Mesothelial cell of epicardium (in vitro differentiated cells): ENCODE measurements at regions not wholly inside any gene's neighbourhood (a gene's known extent, or its start where the extent isn't known, plus 50 kb on each side); places are given as distances from the start of the nearest gene placed in this dataset.

Source experiments
- DNase-seq, 2 experiments: peaks; one replicate each; pipeline ENCODE4 v3.0.0; 2021; ENCODE audit warnings: low spot score in 2 of 2; ENCODE audit not compliant: unreplicated experiment in 2 of 2
- H3K27ac Mint-ChIP-seq: 2 replicates; pipeline ENCODE4 v1.8.0; 2021; ENCODE audit warnings: mixed read lengths
- H3K27me3 Mint-ChIP-seq: 2 replicates; pipeline ENCODE4 v1.8.0; 2021; ENCODE audit warnings: low read depth, mixed read lengths
- H3K36me3 Mint-ChIP-seq: 2 replicates; pipeline ENCODE4 v1.8.0; 2021; ENCODE audit warnings: mixed read lengths
- H3K4me1 Mint-ChIP-seq: 2 replicates; pipeline ENCODE4 v1.8.0; 2021; ENCODE audit warnings: mixed read lengths
- H3K4me3 Mint-ChIP-seq: 2 replicates; pipeline ENCODE4 v1.8.0; 2021; ENCODE audit warnings: mild to moderate bottlenecking, moderate library complexity, mixed read lengths
- H3K9me3 Mint-ChIP-seq: 2 replicates; pipeline ENCODE4 v1.8.0; 2021; ENCODE audit warnings: mixed read lengths
- TF ChIP-seq, protein P1 (sequence below): fragments of 200-600 bp; sonication (generic); IDR thresholded peaks from one replicate; pipeline ENCODE4 v1.5.0; 2021; ENCODE audit warnings: antibody characterized with exemption; ENCODE audit not compliant: unreplicated experiment

DNA sequence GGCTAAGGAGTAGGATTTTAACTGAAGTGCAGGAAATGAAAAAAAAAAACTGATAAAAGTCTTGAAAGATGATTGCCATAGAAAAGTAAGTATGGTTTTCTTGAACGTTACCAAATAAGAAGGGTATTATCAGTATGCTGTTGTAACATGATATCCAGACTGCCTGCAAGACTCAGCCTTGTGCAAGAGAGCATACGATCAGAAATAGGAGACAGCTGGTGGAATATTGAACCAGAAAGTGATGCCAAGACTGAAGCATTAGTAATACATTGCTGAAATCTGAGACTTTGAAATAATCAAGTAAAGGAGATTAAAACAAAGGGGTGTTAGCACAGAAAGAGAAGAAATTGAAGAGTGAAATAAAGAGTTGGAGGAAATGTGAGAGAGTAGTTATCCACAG, 452.7 kb upstream of the CNTN5 start:
- Mint-ChIP-seq H3K4me3 (no peak overlapping the region), H3K9me3 (no peaks in the 10 kb centered on the region), H3K27me3 (no peaks in the 10 kb centered on the region), H3K27ac (no peak overlapping the region), H3K4me1 (peaks cover 3% of the 10 kb centered on the region), H3K36me3 (no peaks in the 10 kb centered on the region)
- TF ChIP-seq, protein P1, sequence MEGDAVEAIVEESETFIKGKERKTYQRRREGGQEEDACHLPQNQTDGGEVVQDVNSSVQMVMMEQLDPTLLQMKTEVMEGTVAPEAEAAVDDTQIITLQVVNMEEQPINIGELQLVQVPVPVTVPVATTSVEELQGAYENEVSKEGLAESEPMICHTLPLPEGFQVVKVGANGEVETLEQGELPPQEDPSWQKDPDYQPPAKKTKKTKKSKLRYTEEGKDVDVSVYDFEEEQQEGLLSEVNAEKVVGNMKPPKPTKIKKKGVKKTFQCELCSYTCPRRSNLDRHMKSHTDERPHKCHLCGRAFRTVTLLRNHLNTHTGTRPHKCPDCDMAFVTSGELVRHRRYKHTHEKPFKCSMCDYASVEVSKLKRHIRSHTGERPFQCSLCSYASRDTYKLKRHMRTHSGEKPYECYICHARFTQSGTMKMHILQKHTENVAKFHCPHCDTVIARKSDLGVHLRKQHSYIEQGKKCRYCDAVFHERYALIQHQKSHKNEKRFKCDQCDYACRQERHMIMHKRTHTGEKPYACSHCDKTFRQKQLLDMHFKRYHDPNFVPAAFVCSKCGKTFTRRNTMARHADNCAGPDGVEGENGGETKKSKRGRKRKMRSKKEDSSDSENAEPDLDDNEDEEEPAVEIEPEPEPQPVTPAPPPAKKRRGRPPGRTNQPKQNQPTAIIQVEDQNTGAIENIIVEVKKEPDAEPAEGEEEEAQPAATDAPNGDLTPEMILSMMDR = no peak
- DNase-seq = no peak

DNA sequence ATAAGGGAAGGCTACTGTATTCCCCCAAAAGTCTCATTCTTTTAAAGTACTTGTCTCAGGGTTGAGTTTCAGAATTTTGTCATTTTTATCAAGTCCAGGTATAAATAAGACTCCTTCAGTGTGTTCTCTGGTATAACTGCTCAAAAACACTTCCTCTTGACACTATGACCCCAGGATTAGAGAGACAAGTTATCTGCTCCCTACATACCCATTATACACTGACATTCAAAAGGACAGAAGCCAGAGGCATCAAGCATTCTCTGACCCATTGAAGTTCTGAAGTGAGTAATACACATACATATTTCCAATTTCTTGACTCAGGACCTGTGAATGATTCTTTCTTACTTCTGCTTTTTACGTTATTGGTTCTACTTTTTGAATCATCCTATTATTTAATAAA, 447.8 kb upstream of the CNTN5 start:
- H3K27me3 Mint-ChIP-seq = no peaks in the 10 kb centered on the region
- peaks cover 11% of the 10 kb centered on the region for H3K4me1 Mint-ChIP-seq
- H3K27ac Mint-ChIP-seq = no peak overlapping the region
- H3K4me3 Mint-ChIP-seq = no peak overlapping the region
- no peak for DNase-seq
- TF ChIP-seq, protein P1 = no peak
- no peaks in the 10 kb centered on the region for H3K36me3 Mint-ChIP-seq
- no peaks in the 10 kb centered on the region for H3K9me3 Mint-ChIP-seq

DNA sequence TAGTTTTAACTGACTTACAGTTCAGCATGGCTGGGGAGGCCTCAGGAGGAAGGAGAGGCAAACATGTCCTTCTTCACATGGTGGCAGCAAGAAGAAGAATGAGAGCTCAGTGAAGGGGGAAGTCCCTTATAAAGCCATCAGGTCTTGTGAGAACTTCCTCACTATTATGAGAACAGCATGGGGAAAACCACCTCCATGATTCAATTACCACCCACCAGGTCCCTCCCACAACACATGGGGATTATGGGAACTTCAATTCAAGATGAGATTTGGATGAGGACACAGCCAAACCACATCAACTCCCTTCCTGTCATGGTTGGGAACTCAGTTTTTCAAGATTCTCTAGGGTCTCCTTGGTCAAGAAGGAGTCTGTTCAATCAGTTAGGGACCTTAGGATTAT, 432.9 kb upstream of the CNTN5 start:
- no peaks in the 10 kb centered on the region for H3K36me3 Mint-ChIP-seq
- no peak overlapping the region for H3K27ac Mint-ChIP-seq
- no peaks in the 10 kb centered on the region for H3K9me3 Mint-ChIP-seq
- H3K27me3 Mint-ChIP-seq = no peaks in the 10 kb centered on the region
- no peaks in the 10 kb centered on the region for H3K4me1 Mint-ChIP-seq
- no peak for DNase-seq
- TF ChIP-seq, protein P1 = no peak
- no peak overlapping the region for H3K4me3 Mint-ChIP-seq

DNA sequence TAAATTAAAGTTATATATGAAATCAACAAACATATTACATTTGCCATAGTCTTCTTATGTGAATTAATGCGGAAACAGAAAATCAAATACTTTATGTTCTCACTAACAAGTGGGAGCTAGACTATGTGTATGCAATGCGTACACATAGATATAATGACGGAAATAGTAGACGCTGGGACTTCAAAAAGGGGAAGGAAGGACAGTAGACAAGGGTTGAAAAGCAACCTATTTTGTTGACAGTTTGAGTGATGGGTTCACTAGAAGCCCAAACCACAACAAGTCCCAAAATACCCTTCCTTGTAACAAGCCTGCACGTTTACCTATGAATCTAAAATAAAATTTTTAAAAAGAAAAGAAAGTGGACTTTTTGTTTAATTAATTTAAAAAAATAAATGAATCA, 430.8 kb upstream of the CNTN5 start:
- H3K4me1 Mint-ChIP-seq = no peaks in the 10 kb centered on the region
- no peak for DNase-seq
- H3K27ac Mint-ChIP-seq = no peak overlapping the region
- no peaks in the 10 kb centered on the region for H3K27me3 Mint-ChIP-seq
- H3K9me3 Mint-ChIP-seq = peaks cover 13% of the 10 kb centered on the region
- TF ChIP-seq, protein P1 = no peak
- no peak overlapping the region for H3K4me3 Mint-ChIP-seq
- no peaks in the 10 kb centered on the region for H3K36me3 Mint-ChIP-seq

DNA sequence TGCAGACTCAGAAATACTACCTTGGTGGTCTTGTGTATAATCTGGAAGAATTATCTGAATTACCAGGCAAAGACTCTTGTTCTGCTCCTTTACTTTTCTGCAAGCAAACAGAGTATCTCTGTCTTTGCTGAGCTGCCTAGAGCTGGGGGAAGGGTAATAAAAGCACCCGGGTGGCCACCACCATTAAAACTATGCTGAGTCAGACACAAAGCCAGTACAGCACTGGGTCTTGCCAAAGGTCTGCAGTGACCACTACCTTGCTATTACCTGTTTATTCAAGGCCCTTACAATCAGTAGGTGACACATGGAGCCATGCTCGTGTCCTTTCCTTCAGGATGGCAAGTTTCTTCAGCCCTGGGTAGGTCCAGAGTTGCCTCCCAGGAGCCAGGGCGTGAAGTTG, 420.6 kb upstream of the CNTN5 start:
- Mint-ChIP-seq H3K27me3 (no peaks in the 10 kb centered on the region), H3K4me1 (no peaks in the 10 kb centered on the region), H3K9me3 (peaks cover 9% of the 10 kb centered on the region), H3K36me3 (no peaks in the 10 kb centered on the region), H3K4me3 (no peak overlapping the region), H3K27ac (no peak overlapping the region)
- no peak for DNase-seq
- TF ChIP-seq, protein P1 = no peak
